Upper lobe of left lung (tissue), 6 donors: ENCODE measurements at regions not wholly inside any gene's neighbourhood (a gene's known extent, or its start where the extent isn't known, plus 50 kb on each side); places are given as distances from the start of the nearest gene placed in this dataset.
A peak's percentile ranks its signal among the peaks of the same experiment; 100 is the strongest.
"Not testable (repeated sequence)": the region's sequence is repeated elsewhere in the genome, so short reads cannot be mapped to it uniquely, and the experiment has no call there.

ENCODE experiments used
- ATAC-seq, 2 donors: fragments of 200-7000 bp; cut with Tn5 transposase; one replicate each; pipeline ENCODE4 v1.9.1; 2022; ENCODE audit warnings: mild to moderate bottlenecking in 2 of 2, moderate library complexity in 2 of 2; ENCODE audit not compliant: low FRiP score in 2 of 2
- DNase-seq, 2 donors: peaks; one replicate each; pipeline ENCODE4 v3.0.0-alpha.2; 2019 to 2020
- H3K27ac ChIP-seq, 4 donors: fragments of 200-600 bp; sonication (generic); one replicate each; pipeline ENCODE4 v1.5.1; 2016 to 2019
- H3K27me3 ChIP-seq, 4 donors: fragments of 200-600 bp; sonication (generic); one replicate each; pipeline ENCODE4 v1.5.1; 2017 to 2019
- H3K36me3 ChIP-seq, 4 donors: fragments of 200-600 bp; sonication (generic); one replicate each; pipeline ENCODE4 v1.5.1; 2016 to 2019
- H3K4me1 ChIP-seq, 4 donors: fragments of 200-600 bp; sonication (generic); one replicate each; pipeline ENCODE4 v1.5.1; 2018 to 2019
- H3K4me3 ChIP-seq, 4 donors: fragments of 200-600 bp; sonication (generic); one replicate each; pipeline ENCODE4 v1.5.1; 2017 to 2019; ENCODE audit warnings: mild to moderate bottlenecking in 2 of 4, moderate library complexity in 1 of 4
- H3K9me3 ChIP-seq, 4 donors: fragments of 200-600 bp; sonication (generic); one replicate each; pipeline ENCODE4 v1.5.1; 2018 to 2019
- EP300 ChIP-seq, 4 donors: sonication (generic); formaldehyde crosslinking; IDR thresholded peaks; one replicate each; pipeline ENCODE4 v1.5.1; 2017; ENCODE audit warnings: antibody characterized with exemption in 4 of 4, control low read depth in 2 of 4
- POLR2A ChIP-seq, 4 donors: fragments of 450-650 bp; IDR thresholded peaks; one replicate each; pipeline ENCODE4 v1.5.1; 2016 to 2017; ENCODE audit warnings: antibody characterized with exemption in 4 of 4, mild to moderate bottlenecking in 2 of 4
- POLR2AphosphoS5 ChIP-seq, 2 donors: sonication (generic); formaldehyde crosslinking; IDR thresholded peaks; one replicate each; pipeline ENCODE4 v1.5.1; 2017; ENCODE audit warnings: antibody characterized with exemption in 2 of 2
- WGBS, 2 donors: methylation state at CpG; one replicate each; pipeline ENCODE4 v1.1.5; 2017 to 2018; 5-methylcytosine and 5-hydroxymethylcytosine counted together
- TF ChIP-seq, protein P1 (sequence below), 6 experiments: fragments of 450-650 bp in 4 of 6; fragments of 200-600 bp in 2 of 6; sonication (generic) in 2 of 6; IDR thresholded peaks; one replicate each; pipeline ENCODE4 v1.5.1; 2016 to 2019; ENCODE audit warnings: antibody characterized with exemption in 6 of 6
- donor health status: DM: no; HTN: no; CAD: no; lungs with moderate emphysema.
- donor health status: DM: no; HTN: yes; CAD: no; lungs with severe emphysema.

DNA sequence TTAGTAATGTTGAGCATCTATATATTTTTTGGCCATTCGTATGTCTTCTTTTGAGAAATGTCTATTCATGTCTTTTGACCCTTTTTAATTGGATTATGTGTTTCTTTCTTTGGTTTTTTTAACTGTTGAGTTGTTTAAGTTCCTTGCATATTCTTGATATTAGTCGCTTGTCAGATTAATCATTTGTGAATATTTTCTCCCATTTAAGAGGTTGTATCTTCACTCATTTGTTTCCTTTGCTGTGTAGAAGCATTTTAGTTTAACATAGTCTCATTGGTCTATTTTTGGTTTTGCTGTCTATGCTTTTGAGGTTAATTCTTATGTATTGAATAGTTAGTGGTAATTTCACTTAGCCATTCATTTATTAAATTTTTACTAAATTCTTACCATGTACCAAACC is 283.8 kb downstream of the ZPLD1 start:
- WGBS, 2 donors: 61 to 81% methylated on average over 2 of the region's 2 CpGs
- H3K4me1 ChIP-seq: no peaks in the 10 kb centered on the region
- no peak overlapping the region for H3K27ac ChIP-seq
- no peaks in the 10 kb centered on the region for H3K27me3 ChIP-seq
- no peak overlapping the region for H3K4me3 ChIP-seq
- DNase-seq (no peak), ATAC-seq (no peak)
- H3K9me3 ChIP-seq: no peaks in the 10 kb centered on the region
- H3K36me3 ChIP-seq: no peaks in the 10 kb centered on the region
- TF ChIP-seq, protein P1, sequence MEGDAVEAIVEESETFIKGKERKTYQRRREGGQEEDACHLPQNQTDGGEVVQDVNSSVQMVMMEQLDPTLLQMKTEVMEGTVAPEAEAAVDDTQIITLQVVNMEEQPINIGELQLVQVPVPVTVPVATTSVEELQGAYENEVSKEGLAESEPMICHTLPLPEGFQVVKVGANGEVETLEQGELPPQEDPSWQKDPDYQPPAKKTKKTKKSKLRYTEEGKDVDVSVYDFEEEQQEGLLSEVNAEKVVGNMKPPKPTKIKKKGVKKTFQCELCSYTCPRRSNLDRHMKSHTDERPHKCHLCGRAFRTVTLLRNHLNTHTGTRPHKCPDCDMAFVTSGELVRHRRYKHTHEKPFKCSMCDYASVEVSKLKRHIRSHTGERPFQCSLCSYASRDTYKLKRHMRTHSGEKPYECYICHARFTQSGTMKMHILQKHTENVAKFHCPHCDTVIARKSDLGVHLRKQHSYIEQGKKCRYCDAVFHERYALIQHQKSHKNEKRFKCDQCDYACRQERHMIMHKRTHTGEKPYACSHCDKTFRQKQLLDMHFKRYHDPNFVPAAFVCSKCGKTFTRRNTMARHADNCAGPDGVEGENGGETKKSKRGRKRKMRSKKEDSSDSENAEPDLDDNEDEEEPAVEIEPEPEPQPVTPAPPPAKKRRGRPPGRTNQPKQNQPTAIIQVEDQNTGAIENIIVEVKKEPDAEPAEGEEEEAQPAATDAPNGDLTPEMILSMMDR (IDR thresholded peaks at IDR 0.05): no peak
- TF ChIP-seq POLR2AphosphoS5 (IDR thresholded peaks at IDR 0.05) (no peak), POLR2A (IDR thresholded peaks at IDR 0.05) (no peak), EP300 (IDR thresholded peaks at IDR 0.05) (no peak)

DNA sequence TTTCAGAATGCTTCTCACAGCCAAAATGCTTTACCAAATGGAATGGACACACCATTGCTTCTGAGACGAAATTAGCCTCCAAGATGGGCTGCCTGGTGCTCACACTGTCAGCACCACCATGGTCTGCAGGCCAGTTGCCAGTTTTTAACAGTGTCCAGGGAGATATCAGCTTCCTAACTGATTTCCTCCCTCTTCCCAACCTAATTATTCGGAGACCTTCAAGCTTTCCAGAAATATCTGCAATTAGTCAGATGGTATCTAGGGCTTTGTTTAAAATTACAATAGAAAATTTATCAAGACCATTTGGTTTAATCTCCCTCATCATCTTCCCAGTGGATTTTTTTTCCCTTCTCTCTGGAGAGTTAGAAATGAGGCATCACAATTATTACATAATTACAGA is 287.5 kb downstream of the ZPLD1 start:
- DNase-seq: no peak
- H3K27ac ChIP-seq: no peak overlapping the region
- no peaks in the 10 kb centered on the region for H3K4me1 ChIP-seq
- WGBS, 2 donors: 36 to 47% methylated on average over 2 of the region's 2 CpGs
- H3K27me3 ChIP-seq: no peaks in the 10 kb centered on the region
- H3K9me3 ChIP-seq: no peaks in the 10 kb centered on the region
- H3K4me3 ChIP-seq: no peak overlapping the region
- H3K36me3 ChIP-seq: no peaks in the 10 kb centered on the region
- no peak for ATAC-seq
- no peak for TF ChIP-seq EP300 (IDR thresholded peaks at IDR 0.05)
- TF ChIP-seq, protein P1 (IDR thresholded peaks at IDR 0.05): no peak
- TF ChIP-seq POLR2AphosphoS5 (IDR thresholded peaks at IDR 0.05): no peak
- no peak for TF ChIP-seq POLR2A (IDR thresholded peaks at IDR 0.05)

DNA sequence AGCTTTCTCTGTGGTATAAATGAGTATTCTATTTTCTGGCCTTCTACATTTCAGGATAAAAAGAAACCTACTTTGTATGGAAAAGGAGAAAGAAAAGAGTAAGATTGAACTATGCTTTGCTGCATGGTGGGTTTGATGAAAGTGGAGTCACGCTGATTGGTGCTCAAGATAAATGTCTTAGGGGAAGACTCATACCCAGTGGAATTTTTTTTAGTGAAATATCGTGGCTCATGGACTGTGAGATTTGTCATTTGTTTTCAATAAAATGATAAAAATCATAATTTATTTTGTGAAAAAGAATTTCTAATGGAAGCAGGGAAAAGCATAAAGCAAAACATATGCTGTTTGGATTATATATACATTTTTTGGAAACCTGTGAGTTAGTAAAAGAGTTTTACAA is 292.5 kb downstream of the ZPLD1 start:
- Histone ChIP-seq H3K27ac (no peak overlapping the region), H3K27me3 (no peaks in the 10 kb centered on the region), H3K4me3 (no peak overlapping the region), H3K9me3 (no peaks in the 10 kb centered on the region), H3K36me3 (no peaks in the 10 kb centered on the region), H3K4me1 (no peaks in the 10 kb centered on the region)
- no peak for ATAC-seq
- DNase-seq: no peak
- WGBS, 2 donors: 84 to 86% methylated on average over 2 of the region's 2 CpGs
- no peak for TF ChIP-seq POLR2A (IDR thresholded peaks at IDR 0.05)
- no peak for TF ChIP-seq EP300 (IDR thresholded peaks at IDR 0.05)
- TF ChIP-seq, protein P1 (IDR thresholded peaks at IDR 0.05): no peak

DNA sequence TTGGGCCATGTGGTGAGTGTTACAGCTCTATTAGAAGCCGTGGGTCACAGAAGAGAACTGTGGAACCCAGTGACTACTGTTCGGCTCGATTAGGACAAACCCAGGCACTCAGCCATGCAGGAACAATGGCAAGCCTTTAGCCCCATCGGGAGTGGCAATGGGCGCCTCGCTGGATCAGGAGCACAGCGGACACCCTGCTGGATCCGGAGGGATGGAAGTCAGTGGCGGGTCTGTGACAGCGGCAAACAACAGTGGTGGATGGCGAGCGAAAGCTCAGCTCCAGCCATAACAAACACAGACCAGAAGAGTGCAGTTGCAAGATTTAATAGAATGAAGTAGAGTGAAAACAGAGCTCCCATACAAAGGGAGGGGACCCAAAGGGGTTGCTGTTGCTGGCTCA is 297.8 kb downstream of the ZPLD1 start:
- not testable (repeated sequence) for H3K4me1 ChIP-seq, H3K4me3 ChIP-seq, ATAC-seq, H3K27me3 ChIP-seq, H3K36me3 ChIP-seq, H3K9me3 ChIP-seq, H3K27ac ChIP-seq
- DNase-seq: peak in 1 of 2 donors; percentile 29
- WGBS, 2 donors: 95 to 96% methylated on average over 11 to 12 of the region's 12 CpGs

DNA sequence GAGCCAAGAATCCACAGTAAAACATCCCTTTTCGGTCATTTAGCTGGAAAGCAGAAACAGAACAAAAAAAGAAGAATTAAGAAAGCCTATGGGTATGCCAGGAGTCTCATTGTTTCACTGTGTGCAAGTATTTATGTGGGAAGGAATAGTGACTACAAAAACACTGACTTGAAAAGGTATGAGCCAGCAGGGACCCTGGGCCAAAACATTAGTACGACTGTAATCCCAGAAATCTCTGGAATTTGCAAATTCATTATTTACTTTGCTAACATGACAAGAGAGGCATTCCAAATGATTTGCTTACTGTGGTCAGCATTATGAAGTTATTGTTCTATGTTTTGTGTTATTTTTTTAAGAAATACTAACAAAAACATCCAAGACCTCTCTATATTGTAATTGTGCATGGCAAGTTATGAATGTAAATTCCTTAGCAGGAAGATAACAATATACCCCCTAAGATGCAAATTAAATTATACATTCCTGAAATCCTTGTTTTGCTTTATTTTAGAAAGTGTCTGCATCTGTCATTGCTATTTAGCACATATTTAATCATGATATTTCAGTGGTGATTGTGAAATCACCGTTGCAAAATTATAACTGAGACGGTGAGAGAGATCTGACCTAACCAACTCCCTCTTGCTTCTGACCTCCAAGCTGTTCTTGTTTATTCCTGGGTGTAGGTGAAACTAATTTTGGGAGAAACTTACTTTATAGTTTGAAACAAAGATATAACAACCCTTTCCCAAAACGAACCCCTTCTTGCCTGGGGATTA is 299.2 kb downstream of the ZPLD1 start:
- H3K9me3 ChIP-seq: no peaks in the 10 kb centered on the region
- H3K4me1 ChIP-seq: no peaks in the 10 kb centered on the region
- no peak for DNase-seq
- H3K27ac ChIP-seq: no peak overlapping the region
- TF ChIP-seq, protein P1 (IDR thresholded peaks at IDR 0.05): no peak
- TF ChIP-seq POLR2AphosphoS5 (IDR thresholded peaks at IDR 0.05) (no peak), EP300 (IDR thresholded peaks at IDR 0.05) (no peak), POLR2A (IDR thresholded peaks at IDR 0.05) (no peak)
- no peak overlapping the region for H3K4me3 ChIP-seq
- WGBS, 2 donors: 44 to 60% methylated on average over 5 of the region's 5 CpGs
- no peaks in the 10 kb centered on the region for H3K36me3 ChIP-seq
- H3K27me3 ChIP-seq: no peaks in the 10 kb centered on the region
- peak in 1 of 2 donors; percentile 44 for ATAC-seq
